GM12878 (cell line): ENCODE measurements at regions not wholly inside any gene's neighbourhood (a gene's known extent, or its start where the extent isn't known, plus 50 kb on each side); places are given as distances from the start of the nearest gene placed in this dataset.

ENCODE experiments used
- ATAC-seq: fragments of 200-7000 bp; cut with Tn5 transposase; 3 replicates; pipeline ENCODE4 v1.9.1; 2020; ENCODE audit warnings: mild to moderate bottlenecking, moderate library complexity
- BruUV-seq: library from RNA; stranded (reverse); fragments of 400-500 nt; replicated peaks from 2 replicates; lab custom pipeline; 2021; lab: Mats Ljungman, UMichigan
- CTCF ChIA-PET: fragments of 300-600 bp; sonication (Branson Sonifier 250); formaldehyde crosslinking; extraction: SDS; loops from one replicate; lab custom pipeline; 2021; ENCODE audit warnings: inconsistent platforms; lab: Yijun Ruan, JAX
- POLR2A ChIA-PET: fragments of 350-600 bp; formaldehyde crosslinking; extraction: SDS; loops from one replicate; lab custom pipeline; 2021; ENCODE audit warnings: inconsistent platforms; lab: Charles Lee
- RAD21 ChIA-PET: fragments of 300-600 bp; sonication (Branson Sonifier 250); formaldehyde crosslinking; loops from one replicate; lab custom pipeline; 2023; ENCODE audit warnings: antibody characterized with exemption; ENCODE audit not compliant: unreplicated experiment; lab: Charles Lee
- SMC1A ChIA-PET: fragments of 300-600 bp; sonication (Branson Sonifier 250); formaldehyde crosslinking; loops from one replicate; lab custom pipeline; 2023; ENCODE audit not compliant: unreplicated experiment, uncharacterized antibody; lab: Charles Lee
- DNase-seq: peaks from one replicate; pipeline ENCODE4 v3.0.0-alpha.2; 2011; ENCODE audit warnings: low read depth, low spot score
- FAIRE-seq: peaks from 3 replicates; lab custom pipeline; 2011; peaks lifted over from hg19 to GRCh38; lab: Jason Lieb, UNC
- H2AFZ ChIP-seq: 2 replicates; pipeline ENCODE4 v1.6.0; 2011; ENCODE audit warnings: low read depth, low read length, control low read depth; ENCODE audit not compliant: control insufficient read depth
- H3K27ac ChIP-seq: 2 replicates; pipeline ENCODE4 v1.5.1; 2011; ENCODE audit warnings: control low read depth; ENCODE audit not compliant: control insufficient read depth, insufficient read depth
- H3K27me3 ChIP-seq, 2 experiments: replicated peaks in 1 of 2; 2 replicates each; pipeline versions ENCODE4 v1.6.0 to v1.6.1; 2011; ENCODE audit warnings: low read length in 1 of 2; ENCODE audit not compliant: control insufficient read depth in 2 of 2, insufficient read depth in 2 of 2
- H3K36me3 ChIP-seq, 2 experiments: 2 replicates each; pipeline ENCODE4 v1.5.1; 2011; ENCODE audit warnings: low read length in 1 of 2; ENCODE audit not compliant: control insufficient read depth in 2 of 2, insufficient read depth in 2 of 2
- H3K4me1 ChIP-seq: 2 replicates; pipeline ENCODE4 v1.6.1; 2011; ENCODE audit warnings: mild to moderate bottlenecking, low read length, moderate library complexity, mixed read lengths; ENCODE audit not compliant: control insufficient read depth, insufficient read depth
- H3K4me2 ChIP-seq: 2 replicates; pipeline ENCODE4 v1.6.0; 2011; ENCODE audit warnings: control low read depth; ENCODE audit not compliant: control insufficient read depth, insufficient read depth
- H3K4me3 ChIP-seq: fragments of 200-600 bp; sonication (generic); 2 replicates; pipeline ENCODE4 v1.5.1; 2016
- H3K79me2 ChIP-seq: 2 replicates; pipeline ENCODE4 v1.6.0; 2011; ENCODE audit warnings: low read length; ENCODE audit not compliant: control insufficient read depth, insufficient read depth
- H3K9ac ChIP-seq: 2 replicates; pipeline ENCODE4 v1.8.0; 2011; ENCODE audit warnings: low read length, control low read depth, mixed read lengths; ENCODE audit not compliant: control insufficient read depth, insufficient read depth
- H3K9me3 ChIP-seq: replicated peaks from 3 replicates; pipeline ENCODE4 v1.5.1; 2011; ENCODE audit warnings: mild to moderate bottlenecking, low read length; ENCODE audit not compliant: control insufficient read depth, insufficient read depth
- H4K20me1 ChIP-seq: 2 replicates; pipeline ENCODE4 v1.6.0; 2011; ENCODE audit not compliant: control insufficient read depth, insufficient read depth
- CBX5 ChIP-seq: sonication (generic); IDR thresholded peaks from 2 replicates; pipeline ENCODE4 v1.6.1; 2016; ENCODE audit warnings: low read depth, moderate library complexity, mild to moderate bottlenecking, inconsistent platforms
- EGR1 ChIP-seq, 2 experiments: IDR thresholded peaks; 1 replicate in 1 of 2; 2 replicates in 1 of 2; pipeline ENCODE4 v1.6.1; 2011 to 2012; ENCODE audit warnings: low read depth in 2 of 2, low read length in 2 of 2, borderline replicate concordance in 1 of 2, mild to moderate bottlenecking in 1 of 2, moderate library complexity in 1 of 2
- FOS ChIP-seq: IDR thresholded peaks from 3 replicates; pipeline ENCODE4 v1.6.1; 2011; ENCODE audit warnings: borderline replicate concordance; ENCODE audit not compliant: insufficient read length; ENCODE audit errors: extremely low read depth
- FOXK2 ChIP-seq: fragments of 450-650 bp; IDR thresholded peaks from 2 replicates; pipeline ENCODE4 v1.6.1; 2017; ENCODE audit warnings: mild to moderate bottlenecking, moderate library complexity
- PAX8 ChIP-seq: fragments of 450-650 bp; IDR thresholded peaks from 2 replicates; pipeline ENCODE4 v1.6.1; 2017; ENCODE audit warnings: mild to moderate bottlenecking, moderate library complexity
- POLR2A ChIP-seq: IDR thresholded peaks from 2 replicates; pipeline ENCODE4 v1.6.1; 2011; ENCODE audit warnings: low read depth, mild to moderate bottlenecking, low read length
- WGBS: methylation state at CpG from one replicate; pipeline ENCODE4 v1.1.6; 2016; ENCODE audit warnings: low lambda C conversion rate; ENCODE audit not compliant: insufficient replicate concordance, insufficient coverage; ENCODE audit errors: missing lambda C conversion rate; 5-methylcytosine and 5-hydroxymethylcytosine counted together
- in situ Hi-C: fragments of 300-500 bp; cut with MboI; formaldehyde crosslinking; loops from 9 replicates; pipeline ENCODE4 v1.14.3; 2018; ENCODE audit warnings: mixed read lengths
- intact Hi-C: fragments of 100-400 bp; cut with micrococcal nuclease; formaldehyde crosslinking; loops from one replicate; pipeline ENCODE4 v1.14.2; 2022; ENCODE audit not compliant: unreplicated experiment
- TF ChIP-seq, protein P1 (sequence below): fragments of 450-650 bp; IDR thresholded peaks from 2 replicates; pipeline ENCODE4 v1.6.1; 2017; ENCODE audit warnings: mild to moderate bottlenecking, moderate library complexity
- TF ChIP-seq, protein P2 (sequence below): fragments of 450-650 bp; formaldehyde crosslinking; IDR thresholded peaks from 2 replicates; pipeline ENCODE4 v1.5.0; 2022; ENCODE audit warnings: mild to moderate bottlenecking, missing genetic modification characterization
- TF ChIP-seq, protein P3 (sequence below): IDR thresholded peaks from 2 replicates; pipeline ENCODE4 v1.6.1; 2012; ENCODE audit warnings: improper control_type of control experiment, low read depth, low read length; ENCODE audit not compliant: insufficient replicate concordance
- TF ChIP-seq, protein P4 (sequence below): fragments of 450-650 bp; IDR thresholded peaks from 2 replicates; pipeline ENCODE4 v1.6.1; 2017; ENCODE audit warnings: mild to moderate bottlenecking

DNA sequence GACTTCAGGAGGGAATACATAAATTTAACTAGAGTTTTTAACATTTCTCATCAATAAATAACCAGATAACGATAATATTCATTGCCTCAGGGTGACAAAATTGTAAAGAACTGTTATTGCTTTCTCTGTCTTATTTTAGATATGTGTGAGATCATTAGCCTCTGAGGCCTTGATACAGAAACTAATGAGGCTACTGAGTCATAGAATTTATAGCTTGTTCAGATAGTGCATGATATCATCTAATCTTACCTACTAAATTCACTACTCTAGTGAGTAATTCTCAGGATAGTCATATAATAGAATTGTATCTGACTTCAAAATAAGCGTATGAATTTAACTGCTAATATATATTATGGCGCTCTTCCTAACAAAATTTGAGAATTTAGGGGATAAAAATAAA, 360.8 kb upstream of the KLHL1 start:
- intact Hi-C loops = no loop called here
- no peak overlapping the region for H3K4me2 ChIP-seq
- DNase-seq (no peak), ATAC-seq (no peak), FAIRE-seq (no peak)
- H3K79me2 ChIP-seq = no peaks in the 10 kb centered on the region
- no peaks in the 10 kb centered on the region for H3K9me3 ChIP-seq
- no peaks in the 10 kb centered on the region for H3K36me3 ChIP-seq
- CTCF ChIA-PET = no interaction called here
- POLR2A ChIA-PET = no interaction called here
- WGBS = 33% methylated on average over 3 of the region's 3 CpGs
- no peaks in the 10 kb centered on the region for H3K4me1 ChIP-seq
- BruUV-seq = no TSS peak
- SMC1A ChIA-PET = no interaction called here
- RAD21 ChIA-PET = no interaction called here
- H3K27ac ChIP-seq = no peak overlapping the region
- in situ Hi-C loops = no loop called here
- no peak overlapping the region for H3K4me3 ChIP-seq
- H4K20me1 ChIP-seq = no peaks in the 10 kb centered on the region
- no peak overlapping the region for H2AFZ ChIP-seq
- H3K27me3 ChIP-seq = no peaks in the 10 kb centered on the region
- H3K9ac ChIP-seq = no peak overlapping the region
- TF ChIP-seq, protein P1, sequence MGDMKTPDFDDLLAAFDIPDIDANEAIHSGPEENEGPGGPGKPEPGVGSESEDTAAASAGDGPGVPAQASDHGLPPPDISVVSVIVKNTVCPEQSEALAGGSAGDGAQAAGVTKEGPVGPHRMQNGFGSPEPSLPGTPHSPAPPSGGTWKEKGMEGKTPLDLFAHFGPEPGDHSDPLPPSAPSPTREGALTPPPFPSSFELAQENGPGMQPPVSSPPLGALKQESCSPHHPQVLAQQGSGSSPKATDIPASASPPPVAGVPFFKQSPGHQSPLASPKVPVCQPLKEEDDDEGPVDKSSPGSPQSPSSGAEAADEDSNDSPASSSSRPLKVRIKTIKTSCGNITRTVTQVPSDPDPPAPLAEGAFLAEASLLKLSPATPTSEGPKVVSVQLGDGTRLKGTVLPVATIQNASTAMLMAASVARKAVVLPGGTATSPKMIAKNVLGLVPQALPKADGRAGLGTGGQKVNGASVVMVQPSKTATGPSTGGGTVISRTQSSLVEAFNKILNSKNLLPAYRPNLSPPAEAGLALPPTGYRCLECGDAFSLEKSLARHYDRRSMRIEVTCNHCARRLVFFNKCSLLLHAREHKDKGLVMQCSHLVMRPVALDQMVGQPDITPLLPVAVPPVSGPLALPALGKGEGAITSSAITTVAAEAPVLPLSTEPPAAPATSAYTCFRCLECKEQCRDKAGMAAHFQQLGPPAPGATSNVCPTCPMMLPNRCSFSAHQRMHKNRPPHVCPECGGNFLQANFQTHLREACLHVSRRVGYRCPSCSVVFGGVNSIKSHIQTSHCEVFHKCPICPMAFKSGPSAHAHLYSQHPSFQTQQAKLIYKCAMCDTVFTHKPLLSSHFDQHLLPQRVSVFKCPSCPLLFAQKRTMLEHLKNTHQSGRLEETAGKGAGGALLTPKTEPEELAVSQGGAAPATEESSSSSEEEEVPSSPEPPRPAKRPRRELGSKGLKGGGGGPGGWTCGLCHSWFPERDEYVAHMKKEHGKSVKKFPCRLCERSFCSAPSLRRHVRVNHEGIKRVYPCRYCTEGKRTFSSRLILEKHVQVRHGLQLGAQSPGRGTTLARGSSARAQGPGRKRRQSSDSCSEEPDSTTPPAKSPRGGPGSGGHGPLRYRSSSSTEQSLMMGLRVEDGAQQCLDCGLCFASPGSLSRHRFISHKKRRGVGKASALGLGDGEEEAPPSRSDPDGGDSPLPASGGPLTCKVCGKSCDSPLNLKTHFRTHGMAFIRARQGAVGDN = no peak
- TF ChIP-seq CBX5 (no peak), EGR1 (IDR thresholded peaks at IDR 0.05; ENCODE audit: borderline replicate concordance in 1 of 2, low read depth in 2 of 2, low read length in 2 of 2) (no peak), FOXK2 (no peak), POLR2A (no peak), FOS (no peak), PAX8 (no peak)
- TF ChIP-seq, protein P2, sequence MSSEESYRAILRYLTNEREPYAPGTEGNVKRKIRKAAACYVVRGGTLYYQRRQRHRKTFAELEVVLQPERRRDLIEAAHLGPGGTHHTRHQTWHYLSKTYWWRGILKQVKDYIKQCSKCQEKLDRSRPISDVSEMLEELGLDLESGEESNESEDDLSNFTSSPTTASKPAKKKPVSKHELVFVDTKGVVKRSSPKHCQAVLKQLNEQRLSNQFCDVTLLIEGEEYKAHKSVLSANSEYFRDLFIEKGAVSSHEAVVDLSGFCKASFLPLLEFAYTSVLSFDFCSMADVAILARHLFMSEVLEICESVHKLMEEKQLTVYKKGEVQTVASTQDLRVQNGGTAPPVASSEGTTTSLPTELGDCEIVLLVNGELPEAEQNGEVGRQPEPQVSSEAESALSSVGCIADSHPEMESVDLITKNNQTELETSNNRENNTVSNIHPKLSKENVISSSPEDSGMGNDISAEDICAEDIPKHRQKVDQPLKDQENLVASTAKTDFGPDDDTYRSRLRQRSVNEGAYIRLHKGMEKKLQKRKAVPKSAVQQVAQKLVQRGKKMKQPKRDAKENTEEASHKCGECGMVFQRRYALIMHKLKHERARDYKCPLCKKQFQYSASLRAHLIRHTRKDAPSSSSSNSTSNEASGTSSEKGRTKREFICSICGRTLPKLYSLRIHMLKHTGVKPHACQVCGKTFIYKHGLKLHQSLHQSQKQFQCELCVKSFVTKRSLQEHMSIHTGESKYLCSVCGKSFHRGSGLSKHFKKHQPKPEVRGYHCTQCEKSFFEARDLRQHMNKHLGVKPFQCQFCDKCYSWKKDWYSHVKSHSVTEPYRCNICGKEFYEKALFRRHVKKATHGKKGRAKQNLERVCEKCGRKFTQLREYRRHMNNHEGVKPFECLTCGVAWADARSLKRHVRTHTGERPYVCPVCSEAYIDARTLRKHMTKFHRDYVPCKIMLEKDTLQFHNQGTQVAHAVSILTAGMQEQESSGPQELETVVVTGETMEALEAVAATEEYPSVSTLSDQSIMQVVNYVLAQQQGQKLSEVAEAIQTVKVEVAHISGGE (CRISPR knock-in tag) = no peak
- TF ChIP-seq, protein P3, sequence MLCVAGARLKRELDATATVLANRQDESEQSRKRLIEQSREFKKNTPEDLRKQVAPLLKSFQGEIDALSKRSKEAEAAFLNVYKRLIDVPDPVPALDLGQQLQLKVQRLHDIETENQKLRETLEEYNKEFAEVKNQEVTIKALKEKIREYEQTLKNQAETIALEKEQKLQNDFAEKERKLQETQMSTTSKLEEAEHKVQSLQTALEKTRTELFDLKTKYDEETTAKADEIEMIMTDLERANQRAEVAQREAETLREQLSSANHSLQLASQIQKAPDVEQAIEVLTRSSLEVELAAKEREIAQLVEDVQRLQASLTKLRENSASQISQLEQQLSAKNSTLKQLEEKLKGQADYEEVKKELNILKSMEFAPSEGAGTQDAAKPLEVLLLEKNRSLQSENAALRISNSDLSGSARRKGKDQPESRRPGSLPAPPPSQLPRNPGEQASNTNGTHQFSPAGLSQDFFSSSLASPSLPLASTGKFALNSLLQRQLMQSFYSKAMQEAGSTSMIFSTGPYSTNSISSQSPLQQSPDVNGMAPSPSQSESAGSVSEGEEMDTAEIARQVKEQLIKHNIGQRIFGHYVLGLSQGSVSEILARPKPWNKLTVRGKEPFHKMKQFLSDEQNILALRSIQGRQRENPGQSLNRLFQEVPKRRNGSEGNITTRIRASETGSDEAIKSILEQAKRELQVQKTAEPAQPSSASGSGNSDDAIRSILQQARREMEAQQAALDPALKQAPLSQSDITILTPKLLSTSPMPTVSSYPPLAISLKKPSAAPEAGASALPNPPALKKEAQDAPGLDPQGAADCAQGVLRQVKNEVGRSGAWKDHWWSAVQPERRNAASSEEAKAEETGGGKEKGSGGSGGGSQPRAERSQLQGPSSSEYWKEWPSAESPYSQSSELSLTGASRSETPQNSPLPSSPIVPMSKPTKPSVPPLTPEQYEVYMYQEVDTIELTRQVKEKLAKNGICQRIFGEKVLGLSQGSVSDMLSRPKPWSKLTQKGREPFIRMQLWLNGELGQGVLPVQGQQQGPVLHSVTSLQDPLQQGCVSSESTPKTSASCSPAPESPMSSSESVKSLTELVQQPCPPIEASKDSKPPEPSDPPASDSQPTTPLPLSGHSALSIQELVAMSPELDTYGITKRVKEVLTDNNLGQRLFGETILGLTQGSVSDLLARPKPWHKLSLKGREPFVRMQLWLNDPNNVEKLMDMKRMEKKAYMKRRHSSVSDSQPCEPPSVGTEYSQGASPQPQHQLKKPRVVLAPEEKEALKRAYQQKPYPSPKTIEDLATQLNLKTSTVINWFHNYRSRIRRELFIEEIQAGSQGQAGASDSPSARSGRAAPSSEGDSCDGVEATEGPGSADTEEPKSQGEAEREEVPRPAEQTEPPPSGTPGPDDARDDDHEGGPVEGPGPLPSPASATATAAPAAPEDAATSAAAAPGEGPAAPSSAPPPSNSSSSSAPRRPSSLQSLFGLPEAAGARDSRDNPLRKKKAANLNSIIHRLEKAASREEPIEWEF = no peak
- TF ChIP-seq, protein P4, sequence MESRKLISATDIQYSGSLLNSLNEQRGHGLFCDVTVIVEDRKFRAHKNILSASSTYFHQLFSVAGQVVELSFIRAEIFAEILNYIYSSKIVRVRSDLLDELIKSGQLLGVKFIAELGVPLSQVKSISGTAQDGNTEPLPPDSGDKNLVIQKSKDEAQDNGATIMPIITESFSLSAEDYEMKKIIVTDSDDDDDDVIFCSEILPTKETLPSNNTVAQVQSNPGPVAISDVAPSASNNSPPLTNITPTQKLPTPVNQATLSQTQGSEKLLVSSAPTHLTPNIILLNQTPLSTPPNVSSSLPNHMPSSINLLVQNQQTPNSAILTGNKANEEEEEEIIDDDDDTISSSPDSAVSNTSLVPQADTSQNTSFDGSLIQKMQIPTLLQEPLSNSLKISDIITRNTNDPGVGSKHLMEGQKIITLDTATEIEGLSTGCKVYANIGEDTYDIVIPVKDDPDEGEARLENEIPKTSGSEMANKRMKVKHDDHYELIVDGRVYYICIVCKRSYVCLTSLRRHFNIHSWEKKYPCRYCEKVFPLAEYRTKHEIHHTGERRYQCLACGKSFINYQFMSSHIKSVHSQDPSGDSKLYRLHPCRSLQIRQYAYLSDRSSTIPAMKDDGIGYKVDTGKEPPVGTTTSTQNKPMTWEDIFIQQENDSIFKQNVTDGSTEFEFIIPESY = no peak
